CD14-positive monocyte (primary cell): ENCODE measurements at regions not wholly inside any gene's neighbourhood (a gene's known extent, or its start where the extent isn't known, plus 50 kb on each side); places are given as distances from the start of the nearest gene placed in this dataset.

Experiments used
- DNase-seq, 3 donors: peaks; one replicate each; pipeline ENCODE4 v3.0.0-alpha.2; 2011 to 2022
- H2AFZ ChIP-seq: 2 replicates; pipeline ENCODE4 v1.6.0; 2012; ENCODE audit warnings: mild to moderate bottlenecking, low read depth, low read length, inconsistent platforms; ENCODE audit not compliant: insufficient read depth, poor library complexity, severe bottlenecking
- H3K27ac ChIP-seq, 2 donors: 1 replicate in 1 of 2; 2 replicates in 1 of 2; pipeline ENCODE4 v1.5.1; 2012 to 2013; ENCODE audit warnings: low read length in 2 of 2, control low read depth in 1 of 2, inconsistent platforms in 1 of 2, low read depth in 1 of 2, mild to moderate bottlenecking in 1 of 2
- H3K27me3 ChIP-seq, 2 donors: one replicate each; pipeline versions ENCODE4 v1.6.0 to v1.6.1; 2011 to 2013; ENCODE audit warnings: low read length in 2 of 2; ENCODE audit not compliant: control insufficient read depth in 2 of 2, insufficient read depth in 2 of 2
- H3K36me3 ChIP-seq, 2 donors: replicated peaks in 1 of 2; 1 replicate in 1 of 2; 2 replicates in 1 of 2; pipeline versions ENCODE4 v1.5.1 to v1.6.1; 2012 to 2013; ENCODE audit warnings: low read length in 2 of 2, control low read depth in 1 of 2, inconsistent platforms in 1 of 2, mild to moderate bottlenecking in 1 of 2; ENCODE audit not compliant: insufficient read depth in 2 of 2, control insufficient read depth in 1 of 2
- H3K4me1 ChIP-seq, 2 donors: 1 replicate in 1 of 2; 2 replicates in 1 of 2; pipeline versions ENCODE4 v1.5.1 to v1.6.1; 2012 to 2013; ENCODE audit warnings: low read length in 2 of 2, control low read depth in 1 of 2, inconsistent platforms in 1 of 2, mild to moderate bottlenecking in 1 of 2, moderate library complexity in 1 of 2; ENCODE audit not compliant: insufficient read depth in 2 of 2, control insufficient read depth in 1 of 2
- H3K4me2 ChIP-seq: replicated peaks from 2 replicates; pipeline ENCODE3; 2012; ENCODE audit warnings: low read length, moderate library complexity, mild to moderate bottlenecking; ENCODE audit not compliant: poor library complexity, severe bottlenecking; ENCODE audit errors: extremely low read depth
- H3K4me3 ChIP-seq, 3 experiments: fragments of 200-600 bp in 1 of 3; sonication (generic) in 1 of 3; replicated peaks in 1 of 3; 1 replicate in 2 of 3; 2 replicates in 1 of 3; pipeline ENCODE4 v1.5.1; 2011 to 2013; ENCODE audit warnings: low read length in 3 of 3, mild to moderate bottlenecking in 3 of 3, control low read depth in 2 of 3, low read depth in 2 of 3, inconsistent platforms in 1 of 3, moderate library complexity in 1 of 3
- H3K79me2 ChIP-seq: 2 replicates; pipeline ENCODE4 v1.6.0; 2012; ENCODE audit warnings: mild to moderate bottlenecking, control low read depth, inconsistent platforms, low read length, moderate library complexity; ENCODE audit not compliant: insufficient read depth
- H3K9ac ChIP-seq: 2 replicates; pipeline ENCODE4 v1.6.0; 2017; ENCODE audit warnings: low read length, mild to moderate bottlenecking; ENCODE audit not compliant: insufficient read depth, poor library complexity, severe bottlenecking
- H3K9me3 ChIP-seq, 2 donors: replicated peaks in 1 of 2; 1 replicate in 1 of 2; 2 replicates in 1 of 2; pipeline versions ENCODE4 v1.5.1 to v1.6.1; 2012 to 2013; ENCODE audit warnings: low read length in 2 of 2, control low read depth in 1 of 2; ENCODE audit not compliant: control insufficient read depth in 1 of 2, insufficient read depth in 1 of 2
- H4K20me1 ChIP-seq: 2 replicates; pipeline ENCODE4 v1.6.0; 2012; ENCODE audit warnings: mild to moderate bottlenecking, low read length, control low read depth, moderate library complexity; ENCODE audit not compliant: insufficient read depth
- H3K27ac Mint-ChIP-seq, 7 donors: one replicate each; pipeline ENCODE4 v1.8.0; 2020; ENCODE audit warnings: mild to moderate bottlenecking in 7 of 7, mixed read lengths in 7 of 7, moderate library complexity in 6 of 7, inconsistent platforms in 2 of 7
- H3K27me3 Mint-ChIP-seq, 3 donors: one replicate each; pipeline ENCODE4 v1.8.0; 2021 to 2022; ENCODE audit warnings: low read depth in 3 of 3, mild to moderate bottlenecking in 3 of 3, mixed read lengths in 3 of 3, moderate library complexity in 3 of 3, inconsistent platforms in 1 of 3
- H3K36me3 Mint-ChIP-seq, 2 donors: one replicate each; pipeline ENCODE4 v1.8.0; 2020; ENCODE audit warnings: mixed read lengths in 2 of 2, inconsistent platforms in 1 of 2, mild to moderate bottlenecking in 1 of 2
- H3K4me1 Mint-ChIP-seq: one replicate; pipeline ENCODE4 v1.8.0; 2020; ENCODE audit warnings: mild to moderate bottlenecking, mixed read lengths
- H3K4me3 Mint-ChIP-seq, 2 donors: one replicate each; pipeline ENCODE4 v1.8.0; 2020; ENCODE audit warnings: mild to moderate bottlenecking in 2 of 2, mixed read lengths in 2 of 2, moderate library complexity in 1 of 2
- H3K9me3 Mint-ChIP-seq, 7 donors: one replicate each; pipeline ENCODE4 v1.8.0; 2020 to 2022; ENCODE audit warnings: mixed read lengths in 7 of 7, mild to moderate bottlenecking in 6 of 7, moderate library complexity in 6 of 7, inconsistent platforms in 2 of 7
- CTCF ChIP-seq: fragments of 200-600 bp; IDR thresholded peaks from one replicate; pipeline ENCODE4 v1.8.0; 2022; ENCODE audit warnings: antibody characterized with exemption, mild to moderate bottlenecking
- WGBS: methylation state at CpG from one replicate; pipeline ENCODE4 v1.1.5; 2013; ENCODE audit warnings: missing lambda C conversion rate; ENCODE audit not compliant: insufficient coverage; 5-methylcytosine and 5-hydroxymethylcytosine counted together
- intact Hi-C, 2 donors: fragments of 100-400 bp; cut with micrococcal nuclease; formaldehyde crosslinking; loops; one replicate each; pipeline versions ENCODE4 v1.15.0 to v1.15.1; 2023

- no peaks in the 10 kb centered on the region for H3K4me1 ChIP-seq
- H3K27me3 Mint-ChIP-seq = no peaks in the 10 kb centered on the region
- intact Hi-C loops = no loop called here
- no peak overlapping the region for H3K9ac ChIP-seq
- H3K4me3 Mint-ChIP-seq = no peak overlapping the region
- DNase-seq = no peak
- H3K27ac ChIP-seq = no peak overlapping the region
- H3K9me3 ChIP-seq = peaks cover 3 to 6% of the 10 kb centered on the region in 2 donors
- no peaks in the 10 kb centered on the region for H3K79me2 ChIP-seq
- H4K20me1 ChIP-seq = no peaks in the 10 kb centered on the region
- no peaks in the 10 kb centered on the region for H3K4me1 Mint-ChIP-seq
- no peaks in the 10 kb centered on the region for H3K27me3 ChIP-seq
- no peak overlapping the region for H3K27ac Mint-ChIP-seq
- H3K4me3 ChIP-seq = no peak overlapping the region
- no peaks in the 10 kb centered on the region for H3K36me3 Mint-ChIP-seq
- no peak overlapping the region for H2AFZ ChIP-seq
- no peaks in the 10 kb centered on the region for H3K36me3 ChIP-seq
- no CpG with 5 or more reads among the region's 2 CpGs for WGBS
- H3K9me3 Mint-ChIP-seq = peaks cover 0 to 4% (median 2%) of the 10 kb centered on the region in 7 donors
- no peak overlapping the region for H3K4me2 ChIP-seq
- no peak for TF ChIP-seq CTCF
Measured at GRCh38 chr9:25918761-25919160, 240.5 kb upstream of the TUSC1 start.

GRCh38 chr9:25917731-25918362, 239.6 kb upstream of the TUSC1 start:
- H3K4me1 ChIP-seq = no peaks in the 10 kb centered on the region
- H3K9ac ChIP-seq = no peak overlapping the region

More at GRCh38 chr9:25917731-25918362, 239.6 kb upstream of the TUSC1 start:
- no peak for TF ChIP-seq CTCF
- DNase-seq = no peak
- Histone ChIP-seq H2AFZ (no peak overlapping the region), H3K9me3 (peaks cover 0 to 9% of the 10 kb centered on the region in 2 donors), H3K4me3 (no peak overlapping the region), H3K27ac (no peak overlapping the region), H3K27me3 (no peaks in the 10 kb centered on the region), H3K36me3 (no peaks in the 10 kb centered on the region), H3K4me2 (no peak overlapping the region), H4K20me1 (no peaks in the 10 kb centered on the region), H3K79me2 (no peaks in the 10 kb centered on the region)
- Mint-ChIP-seq H3K27me3 (no peaks in the 10 kb centered on the region), H3K4me3 (no peak overlapping the region), H3K4me1 (no peaks in the 10 kb centered on the region), H3K27ac (no peak overlapping the region), H3K9me3 (peaks cover 0 to 4% (median 2%) of the 10 kb centered on the region in 7 donors), H3K36me3 (no peaks in the 10 kb centered on the region)
- intact Hi-C loops = no loop called here
